ENCODE measurements at regions not wholly inside any gene's neighbourhood (a gene's known extent, or its start where the extent isn't known, plus 50 kb on each side); places are given as distances from the start of the nearest gene placed in this dataset.

DNA sequence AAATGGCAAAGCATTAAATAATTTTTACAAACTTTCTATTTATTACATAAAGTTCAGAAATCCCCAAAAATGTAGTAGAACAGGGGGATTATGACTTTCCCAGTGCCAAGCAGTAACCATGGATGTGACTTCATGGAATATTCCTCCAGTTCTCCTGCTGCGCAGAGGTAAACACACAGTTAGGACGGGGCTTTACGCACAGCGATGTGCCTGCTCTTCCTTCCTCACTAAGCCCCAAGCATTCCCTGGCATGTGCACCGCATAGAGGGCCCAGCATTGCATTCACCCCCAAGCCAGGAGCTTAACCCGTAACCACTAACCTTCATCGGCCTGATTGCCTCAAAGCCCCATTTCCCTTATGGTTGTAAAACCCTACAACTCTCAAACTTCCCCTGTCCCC lies 471.7 kb downstream of the SOX11 start:
- Histone ChIP-seq H3K9ac (ENCODE audit: insufficient read depth, low read depth, low read length) (no peak overlapping the region), H3K4me3 (replicated peaks in 1 of 3; ENCODE audit: insufficient read depth in 1 of 3, low read depth in 2 of 3, low read length in 3 of 3) (no peak overlapping the region), H3K27me3 (ENCODE audit: control insufficient read depth in 1 of 2, insufficient read depth in 2 of 2, low read length in 2 of 2) (no peaks in the 10 kb centered on the region), H3K36me3 (replicated peaks in 1 of 2; ENCODE audit: control insufficient read depth in 1 of 2, insufficient read depth in 2 of 2, low read length in 2 of 2) (no peaks in the 10 kb centered on the region), H3K4me1 (ENCODE audit: insufficient read depth, low read length) (no peaks in the 10 kb centered on the region), H3K79me2 (ENCODE audit: insufficient read depth, low read length) (no peaks in the 10 kb centered on the region), H3K27ac (ENCODE audit: extremely low read length, insufficient read depth, low read length) (no peak overlapping the region), H4K20me1 (ENCODE audit: insufficient read depth, low read length) (no peaks in the 10 kb centered on the region), H3K9me3 (ENCODE audit: low read length) (peaks cover 58% of the 10 kb centered on the region), H2AFZ (ENCODE audit: low read length) (no peak overlapping the region), H3K4me2 (ENCODE audit: low read depth, low read length) (no peak overlapping the region)
- WGBS (ENCODE audit: low lambda C conversion rate), result 56% methylated on average over 7 of the region's 7 CpGs
- TF ChIP-seq, protein P1, sequence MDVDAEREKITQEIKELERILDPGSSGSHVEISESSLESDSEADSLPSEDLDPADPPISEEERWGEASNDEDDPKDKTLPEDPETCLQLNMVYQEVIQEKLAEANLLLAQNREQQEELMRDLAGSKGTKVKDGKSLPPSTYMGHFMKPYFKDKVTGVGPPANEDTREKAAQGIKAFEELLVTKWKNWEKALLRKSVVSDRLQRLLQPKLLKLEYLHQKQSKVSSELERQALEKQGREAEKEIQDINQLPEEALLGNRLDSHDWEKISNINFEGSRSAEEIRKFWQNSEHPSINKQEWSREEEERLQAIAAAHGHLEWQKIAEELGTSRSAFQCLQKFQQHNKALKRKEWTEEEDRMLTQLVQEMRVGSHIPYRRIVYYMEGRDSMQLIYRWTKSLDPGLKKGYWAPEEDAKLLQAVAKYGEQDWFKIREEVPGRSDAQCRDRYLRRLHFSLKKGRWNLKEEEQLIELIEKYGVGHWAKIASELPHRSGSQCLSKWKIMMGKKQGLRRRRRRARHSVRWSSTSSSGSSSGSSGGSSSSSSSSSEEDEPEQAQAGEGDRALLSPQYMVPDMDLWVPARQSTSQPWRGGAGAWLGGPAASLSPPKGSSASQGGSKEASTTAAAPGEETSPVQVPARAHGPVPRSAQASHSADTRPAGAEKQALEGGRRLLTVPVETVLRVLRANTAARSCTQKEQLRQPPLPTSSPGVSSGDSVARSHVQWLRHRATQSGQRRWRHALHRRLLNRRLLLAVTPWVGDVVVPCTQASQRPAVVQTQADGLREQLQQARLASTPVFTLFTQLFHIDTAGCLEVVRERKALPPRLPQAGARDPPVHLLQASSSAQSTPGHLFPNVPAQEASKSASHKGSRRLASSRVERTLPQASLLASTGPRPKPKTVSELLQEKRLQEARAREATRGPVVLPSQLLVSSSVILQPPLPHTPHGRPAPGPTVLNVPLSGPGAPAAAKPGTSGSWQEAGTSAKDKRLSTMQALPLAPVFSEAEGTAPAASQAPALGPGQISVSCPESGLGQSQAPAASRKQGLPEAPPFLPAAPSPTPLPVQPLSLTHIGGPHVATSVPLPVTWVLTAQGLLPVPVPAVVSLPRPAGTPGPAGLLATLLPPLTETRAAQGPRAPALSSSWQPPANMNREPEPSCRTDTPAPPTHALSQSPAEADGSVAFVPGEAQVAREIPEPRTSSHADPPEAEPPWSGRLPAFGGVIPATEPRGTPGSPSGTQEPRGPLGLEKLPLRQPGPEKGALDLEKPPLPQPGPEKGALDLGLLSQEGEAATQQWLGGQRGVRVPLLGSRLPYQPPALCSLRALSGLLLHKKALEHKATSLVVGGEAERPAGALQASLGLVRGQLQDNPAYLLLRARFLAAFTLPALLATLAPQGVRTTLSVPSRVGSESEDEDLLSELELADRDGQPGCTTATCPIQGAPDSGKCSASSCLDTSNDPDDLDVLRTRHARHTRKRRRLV (CRISPR knock-in tag; IDR thresholded peaks at IDR 0.05), result no peak
- TF ChIP-seq TGIF2 (CRISPR knock-in tag; IDR thresholded peaks at IDR 0.05) (no peak), ZNF547 (CRISPR knock-in tag; IDR thresholded peaks at IDR 0.05) (no peak), ZNF235 (CRISPR knock-in tag; IDR thresholded peaks at IDR 0.05; ENCODE audit: borderline replicate concordance) (no peak)
- intact Hi-C loops (cut with micrococcal nuclease; ENCODE audit: unreplicated experiment), result no loop called here
- ATAC-seq (no peak), DNase-seq (ENCODE audit: low spot score) (no peak), FAIRE-seq (no peak)
- no TSS peak for BruUV-seq (replicated peaks)
- POLR2A ChIA-PET, result no interaction called here
- in situ Hi-C loops (cut with HindIII; ENCODE audit: extremely low pct_ligation_motif_present, low pct_unique_long_range_greater_than_20kb), result no loop called here
- CTCF ChIA-PET (ENCODE audit: low intra/inter-chr PET ratio, low total read pairs), result no interaction called here

Data from HepG2 (cell line).